Osteoblast (primary cell): ENCODE measurements at regions not wholly inside any gene's neighbourhood (a gene's known extent, or its start where the extent isn't known, plus 50 kb on each side); places are given as distances from the start of the nearest gene placed in this dataset.
"Not testable (repeated sequence)": the region's sequence is repeated elsewhere in the genome, so short reads cannot be mapped to it uniquely, and the experiment has no call there.

Source experiments
- DNase-seq: peaks from one replicate; pipeline ENCODE4 v3.0.0; 2011; ENCODE audit warnings: low spot score, mixed read lengths; ENCODE audit not compliant: insufficient read length; ENCODE audit errors: missing footprints
- H2AFZ ChIP-seq: 2 replicates; pipeline ENCODE4 v1.6.0; 2011; ENCODE audit warnings: mild to moderate bottlenecking, low read length
- H3K27ac ChIP-seq: 2 replicates; pipeline ENCODE4 v1.5.1; 2011; ENCODE audit warnings: mild to moderate bottlenecking, low read depth, low read length, moderate library complexity
- H3K27me3 ChIP-seq: 2 replicates; pipeline ENCODE4 v1.6.0; 2012; ENCODE audit warnings: mild to moderate bottlenecking, control low read depth, inconsistent platforms, low read length, moderate library complexity; ENCODE audit not compliant: insufficient read depth
- H3K36me3 ChIP-seq: 2 replicates; pipeline ENCODE4 v1.5.1; 2011; ENCODE audit warnings: mild to moderate bottlenecking, low read length, control low read depth, moderate library complexity; ENCODE audit not compliant: insufficient read depth
- H3K4me1 ChIP-seq: 2 replicates; pipeline ENCODE4 v1.5.1; 2011; ENCODE audit warnings: mild to moderate bottlenecking, low read length, control low read depth, moderate library complexity; ENCODE audit not compliant: insufficient read depth
- H3K4me2 ChIP-seq: 2 replicates; pipeline ENCODE4 v1.6.0; 2011; ENCODE audit warnings: mild to moderate bottlenecking, low read length; ENCODE audit not compliant: insufficient read depth
- H3K4me3 ChIP-seq: fragments of 200-600 bp; sonication (generic); 3 replicates; pipeline ENCODE4 v1.5.1; 2012; ENCODE audit warnings: mild to moderate bottlenecking, low read length, inconsistent platforms; ENCODE audit not compliant: insufficient read depth
- H3K79me2 ChIP-seq: 2 replicates; pipeline ENCODE4 v1.6.0; 2012; ENCODE audit warnings: mild to moderate bottlenecking, low read length, control low read depth, inconsistent platforms; ENCODE audit not compliant: insufficient read depth
- H3K9me3 ChIP-seq: 2 replicates; pipeline ENCODE4 v1.5.1; 2011; ENCODE audit warnings: low read depth, low read length, control low read depth
- H4K20me1 ChIP-seq: 2 replicates; pipeline ENCODE4 v1.6.0; 2012; ENCODE audit warnings: mild to moderate bottlenecking, low read length, control low read depth; ENCODE audit not compliant: insufficient read depth
- CTCF ChIP-seq: IDR thresholded peaks from 2 replicates; pipeline ENCODE4 v1.5.1; 2011; ENCODE audit warnings: mild to moderate bottlenecking, low read depth, low read length, moderate library complexity; ENCODE audit errors: extremely low read depth

- H3K9me3 ChIP-seq: no peaks in the 10 kb centered on the region
- H3K79me2 ChIP-seq: no peaks in the 10 kb centered on the region
- H3K4me1 ChIP-seq: peaks cover 22% of the 10 kb centered on the region
- H3K36me3 ChIP-seq: no peaks in the 10 kb centered on the region
- H3K4me3 ChIP-seq: no peak overlapping the region
- DNase-seq: no peak
- TF ChIP-seq CTCF: no peak
- peak overlapping the region; percentile 77 for H3K27ac ChIP-seq
- peak overlapping the region; percentile 32 for H2AFZ ChIP-seq
- H3K4me2 ChIP-seq: peak overlapping the region; percentile 54
- H4K20me1 ChIP-seq: no peaks in the 10 kb centered on the region
- H3K27me3 ChIP-seq: no peaks in the 10 kb centered on the region
Measured at GRCh38 chr10:34941471-34942357, 126.6 kb upstream of the PARD3 start.

DNA sequence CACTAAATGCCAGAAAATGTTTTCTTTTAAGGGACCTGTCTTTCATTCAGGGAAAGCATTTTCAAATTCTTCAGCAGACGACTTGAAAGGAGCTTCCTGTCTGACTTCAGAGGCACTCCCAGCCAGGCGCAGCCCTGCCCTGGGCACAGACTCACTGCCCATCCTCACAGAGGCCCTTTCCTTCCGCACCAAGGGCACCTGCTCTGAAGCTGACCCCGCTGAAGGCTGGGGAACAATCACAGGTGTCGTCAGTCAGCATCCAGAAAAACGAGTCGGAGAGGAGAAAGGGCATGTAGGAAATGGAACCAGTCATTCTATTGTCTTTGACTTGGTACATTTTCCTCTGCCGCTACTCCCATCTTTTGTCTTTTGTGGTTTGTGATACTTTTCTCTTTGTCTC lies 125.3 kb upstream of the PARD3 start:
- TF ChIP-seq CTCF: no peak
- H3K36me3 ChIP-seq: no peaks in the 10 kb centered on the region
- no peak overlapping the region for H3K27ac ChIP-seq
- H3K9me3 ChIP-seq: no peaks in the 10 kb centered on the region
- no peaks in the 10 kb centered on the region for H3K27me3 ChIP-seq
- no peak overlapping the region for H2AFZ ChIP-seq
- DNase-seq: no peak
- no peak overlapping the region for H3K4me2 ChIP-seq
- no peaks in the 10 kb centered on the region for H3K79me2 ChIP-seq
- H3K4me3 ChIP-seq: no peak overlapping the region
- peaks cover 22% of the 10 kb centered on the region for H3K4me1 ChIP-seq
- no peaks in the 10 kb centered on the region for H4K20me1 ChIP-seq

DNA sequence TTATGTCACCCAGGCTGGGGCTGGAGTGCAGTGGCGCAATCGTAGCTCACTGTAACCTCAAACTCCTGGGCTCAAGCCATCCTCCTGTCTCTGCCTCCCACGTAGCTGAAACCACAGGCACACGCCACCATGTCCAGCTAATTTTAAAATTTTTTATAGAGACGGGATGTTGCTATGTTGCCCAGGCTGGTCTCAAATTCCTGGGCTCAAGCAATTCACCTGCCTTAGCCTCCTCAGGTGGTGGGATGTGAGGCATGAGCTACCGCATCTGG lies 123.2 kb upstream of the PARD3 start:
- no peak for TF ChIP-seq CTCF
- no peaks in the 10 kb centered on the region for H4K20me1 ChIP-seq
- no peaks in the 10 kb centered on the region for H3K79me2 ChIP-seq
- peaks cover 3% of the 10 kb centered on the region for H3K27me3 ChIP-seq
- no peak overlapping the region for H2AFZ ChIP-seq
- H3K4me2 ChIP-seq: no peak overlapping the region
- no peaks in the 10 kb centered on the region for H3K9me3 ChIP-seq
- no peak overlapping the region for H3K27ac ChIP-seq
- peaks cover 22% of the 10 kb centered on the region for H3K4me1 ChIP-seq
- H3K4me3 ChIP-seq: no peak overlapping the region
- H3K36me3 ChIP-seq: no peaks in the 10 kb centered on the region
- no peak for DNase-seq

DNA sequence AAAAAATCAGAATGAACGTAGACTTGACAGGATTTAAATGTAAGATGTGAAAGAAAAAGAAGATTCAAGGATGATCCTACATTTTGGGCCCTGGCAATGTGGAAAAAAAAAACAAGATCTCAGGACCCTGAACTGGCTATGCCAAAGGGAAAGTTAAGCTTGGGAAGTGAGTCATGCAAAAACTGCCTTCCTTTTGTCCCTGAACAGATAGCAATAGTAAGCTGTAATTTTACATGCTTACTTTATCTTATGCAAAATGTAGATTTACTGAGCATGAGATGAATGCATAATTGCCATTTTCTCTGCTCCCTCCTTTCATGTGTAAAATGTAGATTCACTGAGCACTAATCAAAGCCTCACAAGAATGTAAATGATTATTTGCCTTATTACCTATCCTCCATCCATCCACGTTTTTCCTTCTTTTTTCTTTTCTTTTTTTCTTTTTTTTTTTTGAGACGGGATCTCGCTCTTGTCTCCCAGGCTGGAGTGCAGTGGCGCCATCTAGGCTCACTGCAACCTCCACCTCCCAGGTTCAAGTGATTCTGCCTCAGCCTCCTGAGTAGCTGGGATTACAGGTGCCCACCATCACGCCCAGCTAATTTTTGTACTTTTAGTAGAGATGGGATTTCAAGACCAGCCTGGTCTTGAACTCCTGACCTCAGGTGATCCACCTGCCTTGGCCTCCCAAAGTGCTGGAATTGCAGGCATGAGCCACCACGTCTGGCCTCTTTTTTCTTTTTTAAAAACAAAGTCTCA lies 122.7 kb upstream of the PARD3 start:
- not testable (repeated sequence) for H3K4me2 ChIP-seq, H3K36me3 ChIP-seq, H2AFZ ChIP-seq

More for the DNA sequence above, 122.7 kb upstream of the PARD3 start:
- TF ChIP-seq CTCF: peak; percentile 13
- not testable (repeated sequence) for H4K20me1 ChIP-seq, H3K4me3 ChIP-seq, H3K79me2 ChIP-seq, H3K27ac ChIP-seq, H3K9me3 ChIP-seq, H3K27me3 ChIP-seq, DNase-seq
- H3K4me1 ChIP-seq: peaks cover 22% of the 10 kb centered on the region
